ENCODE measurements at regions not wholly inside any gene's neighbourhood (a gene's known extent, or its start where the extent isn't known, plus 50 kb on each side); places are given as distances from the start of the nearest gene placed in this dataset.

GRCh38 chr4:149951152-149951900 lies 126.9 kb upstream of the DCLK2 start:
- Mint-ChIP-seq H3K9me3 (no peaks in the 10 kb centered on the region), H3K36me3 (no peaks in the 10 kb centered on the region), H3K27me3 (peaks cover 0 to 24% (median 20%) of the 10 kb centered on the region in 3 donors), H3K4me1 (no peaks in the 10 kb centered on the region), H3K4me3 (no peak overlapping the region), H3K27ac (no peak overlapping the region)
- DNase-seq: no peak
- no peak for ATAC-seq (ENCODE audit: low read depth in 2 of 2)

- no peaks in the 10 kb centered on the region for H3K9me3 Mint-ChIP-seq
- DNase-seq (no peak), ATAC-seq (ENCODE audit: low read depth in 2 of 2) (no peak)
- no peak overlapping the region for H3K27ac Mint-ChIP-seq
- H3K4me1 Mint-ChIP-seq: no peaks in the 10 kb centered on the region
- H3K27me3 Mint-ChIP-seq: peaks cover 0 to 24% (median 16%) of the 10 kb centered on the region in 3 donors
- H3K36me3 Mint-ChIP-seq: no peaks in the 10 kb centered on the region
- H3K4me3 Mint-ChIP-seq: no peak overlapping the region
Measured at GRCh38 chr4:149952101-149952500, 126.1 kb upstream of the DCLK2 start.

GRCh38 chr4:149952716-149953115 lies 125.5 kb upstream of the DCLK2 start:
- Mint-ChIP-seq H3K4me1 (no peaks in the 10 kb centered on the region), H3K27me3 (peaks cover 2 to 25% (median 13%) of the 10 kb centered on the region in 3 donors), H3K4me3 (no peak overlapping the region), H3K27ac (no peak overlapping the region), H3K36me3 (no peaks in the 10 kb centered on the region), H3K9me3 (no peaks in the 10 kb centered on the region)
- no peak for DNase-seq
- no peak for ATAC-seq (ENCODE audit: low read depth in 2 of 2)

- ATAC-seq (ENCODE audit: low read depth in 2 of 2) (no peak), DNase-seq (no peak)
- no peaks in the 10 kb centered on the region for H3K9me3 Mint-ChIP-seq
- H3K4me3 Mint-ChIP-seq: no peak overlapping the region
- no peaks in the 10 kb centered on the region for H3K4me1 Mint-ChIP-seq
- H3K27me3 Mint-ChIP-seq: peaks cover 7 to 33% (median 8%) of the 10 kb centered on the region in 3 donors
- peak overlapping the region in 1 of 6 donors; percentile 8 for H3K27ac Mint-ChIP-seq
- H3K36me3 Mint-ChIP-seq: no peaks in the 10 kb centered on the region
Measured at GRCh38 chr4:149955780-149956390, 122.4 kb upstream of the DCLK2 start.

GRCh38 chr4:149956678-149957077 lies 121.6 kb upstream of the DCLK2 start:
- Mint-ChIP-seq H3K4me3 (no peak overlapping the region), H3K36me3 (no peaks in the 10 kb centered on the region), H3K27me3 (peaks cover 7 to 26% (median 8%) of the 10 kb centered on the region in 3 donors), H3K4me1 (no peaks in the 10 kb centered on the region), H3K27ac (no peak overlapping the region), H3K9me3 (no peaks in the 10 kb centered on the region)
- DNase-seq (no peak), ATAC-seq (ENCODE audit: low read depth in 2 of 2) (no peak)

- DNase-seq: no peak
- Mint-ChIP-seq H3K4me3 (no peak overlapping the region), H3K36me3 (no peaks in the 10 kb centered on the region), H3K27me3 (peaks cover 0 to 28% (median 18%) of the 10 kb centered on the region in 3 donors), H3K9me3 (no peaks in the 10 kb centered on the region), H3K27ac (no peak overlapping the region), H3K4me1 (no peaks in the 10 kb centered on the region)
- no peak for ATAC-seq (ENCODE audit: low read depth in 2 of 2)
Measured at GRCh38 chr4:149961876-149962597, 116.2 kb upstream of the DCLK2 start.

- Mint-ChIP-seq H3K27me3 (peaks cover 0 to 22% (median 16%) of the 10 kb centered on the region in 3 donors), H3K36me3 (no peaks in the 10 kb centered on the region), H3K27ac (no peak overlapping the region), H3K4me3 (no peak overlapping the region), H3K4me1 (no peaks in the 10 kb centered on the region), H3K9me3 (no peaks in the 10 kb centered on the region)
- ATAC-seq (ENCODE audit: low read depth in 2 of 2) (no peak), DNase-seq (no peak)
Measured at GRCh38 chr4:149964001-149964796, 114.0 kb upstream of the DCLK2 start.

GRCh38 chr4:149965206-149965605 lies 113.0 kb upstream of the DCLK2 start:
- ATAC-seq (ENCODE audit: low read depth in 2 of 2) (no peak), DNase-seq (no peak)
- H3K36me3 Mint-ChIP-seq: no peaks in the 10 kb centered on the region
- no peak overlapping the region for H3K4me3 Mint-ChIP-seq
- H3K9me3 Mint-ChIP-seq: no peaks in the 10 kb centered on the region
- H3K27ac Mint-ChIP-seq: no peak overlapping the region
- H3K4me1 Mint-ChIP-seq: no peaks in the 10 kb centered on the region
- H3K27me3 Mint-ChIP-seq: peaks cover 0 to 29% (median 11%) of the 10 kb centered on the region in 3 donors

- no peaks in the 10 kb centered on the region for H3K9me3 Mint-ChIP-seq
- peaks cover 6 to 10% (median 7%) of the 10 kb centered on the region in 3 donors for H3K27me3 Mint-ChIP-seq
- H3K4me3 Mint-ChIP-seq: no peak overlapping the region
- DNase-seq (no peak), ATAC-seq (ENCODE audit: low read depth in 2 of 2) (no peak)
- H3K36me3 Mint-ChIP-seq: no peaks in the 10 kb centered on the region
- H3K27ac Mint-ChIP-seq: peak overlapping the region in 1 of 6 donors; percentile 4
- H3K4me1 Mint-ChIP-seq: no peaks in the 10 kb centered on the region
Measured at GRCh38 chr4:149972407-149972806, 105.8 kb upstream of the DCLK2 start.

- no peak overlapping the region for H3K27ac Mint-ChIP-seq
- no peak overlapping the region for H3K4me3 Mint-ChIP-seq
- DNase-seq: no peak
- no peaks in the 10 kb centered on the region for H3K4me1 Mint-ChIP-seq
- peaks cover 6 to 10% (median 7%) of the 10 kb centered on the region in 3 donors for H3K27me3 Mint-ChIP-seq
- H3K9me3 Mint-ChIP-seq: no peaks in the 10 kb centered on the region
- ATAC-seq (ENCODE audit: low read depth in 2 of 2): no peak
- no peaks in the 10 kb centered on the region for H3K36me3 Mint-ChIP-seq
Measured at GRCh38 chr4:149973181-149973580, 105.1 kb upstream of the DCLK2 start.

GRCh38 chr4:149975172-149975571 lies 103.1 kb upstream of the DCLK2 start:
- Mint-ChIP-seq H3K9me3 (no peaks in the 10 kb centered on the region), H3K27ac (no peak overlapping the region), H3K4me1 (no peaks in the 10 kb centered on the region), H3K4me3 (no peak overlapping the region), H3K36me3 (no peaks in the 10 kb centered on the region), H3K27me3 (peaks cover 0 to 10% (median 6%) of the 10 kb centered on the region in 3 donors)
- DNase-seq: no peak
- no peak for ATAC-seq (ENCODE audit: low read depth in 2 of 2)

- no peak overlapping the region for H3K4me3 Mint-ChIP-seq
- ATAC-seq (ENCODE audit: low read depth in 2 of 2) (no peak), DNase-seq (no peak)
- no peak overlapping the region for H3K27ac Mint-ChIP-seq
- no peaks in the 10 kb centered on the region for H3K4me1 Mint-ChIP-seq
- H3K27me3 Mint-ChIP-seq: no peaks in the 10 kb centered on the region
- peaks cover 0 to 4% (median 0%) of the 10 kb centered on the region in 7 donors for H3K9me3 Mint-ChIP-seq
- no peaks in the 10 kb centered on the region for H3K36me3 Mint-ChIP-seq
Measured at GRCh38 chr4:149980121-149980682, 98.0 kb upstream of the DCLK2 start.

- Mint-ChIP-seq H3K4me3 (no peak overlapping the region), H3K9me3 (peaks cover 0 to 4% (median 0%) of the 10 kb centered on the region in 7 donors), H3K27me3 (no peaks in the 10 kb centered on the region), H3K27ac (no peak overlapping the region), H3K36me3 (no peaks in the 10 kb centered on the region), H3K4me1 (no peaks in the 10 kb centered on the region)
- ATAC-seq (ENCODE audit: low read depth in 2 of 2): peak; percentile 32 to 49
- DNase-seq: peak; percentile 32
Measured at GRCh38 chr4:149980941-149981340, 97.3 kb upstream of the DCLK2 start.
